ENCODE measurements at regions not wholly inside any gene's neighbourhood (a gene's known extent, or its start where the extent isn't known, plus 50 kb on each side); places are given as distances from the start of the nearest gene placed in this dataset.

GRCh38 chr20:23141450-23142161, 55.5 kb upstream of the CD93 start:
- DNase-seq (no peak), ATAC-seq (ENCODE audit: low read depth) (no peak)
- ChIA-PET CTCF (no interaction called here), POLR2A (no interaction called here)
- no peak overlapping the region for H3K27ac ChIP-seq (ENCODE audit: low read length in 2 of 2)
- H2AFZ ChIP-seq (ENCODE audit: insufficient read depth, low read depth, low read length, poor library complexity, severe bottlenecking), result no peak overlapping the region
- intact Hi-C loops (cut with micrococcal nuclease), result no loop called here
- H3K4me3 ChIP-seq (ENCODE audit: control extremely low read depth in 1 of 5, extremely low read depth in 1 of 5, insufficient read depth in 1 of 5, low read depth in 2 of 5, low read length in 4 of 5), result no peak overlapping the region
- peaks cover 0 to 3% (median 0%) of the 10 kb centered on the region in 3 donors for H3K9me3 ChIP-seq (ENCODE audit: control extremely low read depth in 1 of 3, control insufficient read depth in 2 of 3, insufficient read depth in 1 of 3, low read length in 2 of 3)
- peaks cover 0 to 7% of the 10 kb centered on the region in 2 donors for H3K4me1 ChIP-seq (ENCODE audit: control insufficient read depth in 2 of 2, insufficient read depth in 2 of 2, low read length in 2 of 2)
- H3K9me3 Mint-ChIP-seq (ENCODE audit: insufficient read depth), result no peaks in the 10 kb centered on the region
- no peaks in the 10 kb centered on the region for H4K20me1 ChIP-seq (ENCODE audit: control insufficient read depth, insufficient read depth, low read length, poor library complexity, severe bottlenecking)
- H3K4me1 Mint-ChIP-seq, result peaks cover 2% of the 10 kb centered on the region
- H3K4me2 ChIP-seq (replicated peaks; ENCODE audit: low read depth, low read length, poor library complexity, severe bottlenecking), result no peak overlapping the region
- H3K4me3 Mint-ChIP-seq, result no peak overlapping the region
- H3K27ac Mint-ChIP-seq, result no peak overlapping the region
- H3K79me2 ChIP-seq (ENCODE audit: control insufficient read depth, insufficient read depth, low read length), result no peaks in the 10 kb centered on the region
- H3K27me3 ChIP-seq (replicated peaks in 1 of 4; ENCODE audit: control extremely low read depth in 1 of 4, control insufficient read depth in 3 of 4, insufficient read depth in 4 of 4, low read length in 3 of 4), result no peaks in the 10 kb centered on the region
- peaks cover 5% of the 10 kb centered on the region for H3K27me3 Mint-ChIP-seq
- no peak overlapping the region for H3K9ac ChIP-seq (ENCODE audit: low read length)
- no peak for TF ChIP-seq CTCF (IDR thresholded peaks at IDR 0.05)
- TF ChIP-seq EZH2 (IDR thresholded peaks at IDR 0.05; ENCODE audit: borderline replicate concordance, insufficient read depth, low read depth, low read length, poor library complexity, severe bottlenecking), result no peak
- 89% methylated on average over 9 of the region's 10 CpGs for WGBS (ENCODE audit: insufficient coverage)
- H3K36me3 ChIP-seq (replicated peaks in 1 of 2; ENCODE audit: control extremely low read depth in 1 of 2, control insufficient read depth in 1 of 2, extremely low read depth in 1 of 2, insufficient read depth in 2 of 2, low read length in 1 of 2), result no peaks in the 10 kb centered on the region

GRCh38 chr20:23140991-23141390, 54.9 kb upstream of the CD93 start:
- POLR2A ChIA-PET, result no interaction called here
- intact Hi-C loops (cut with micrococcal nuclease), result no loop called here
- no peaks in the 10 kb centered on the region for H3K27me3 Mint-ChIP-seq

More at GRCh38 chr20:23140991-23141390, 54.9 kb upstream of the CD93 start:
- CTCF ChIA-PET, result no interaction called here
- 94% methylated on average over 5 of the region's 5 CpGs for WGBS (ENCODE audit: insufficient coverage)
- Histone ChIP-seq H3K9ac (ENCODE audit: low read length) (no peak overlapping the region), H3K79me2 (ENCODE audit: control insufficient read depth, insufficient read depth, low read length) (no peaks in the 10 kb centered on the region), H3K27ac (ENCODE audit: low read length in 2 of 2) (no peak overlapping the region), H3K9me3 (ENCODE audit: control extremely low read depth in 1 of 3, control insufficient read depth in 2 of 3, insufficient read depth in 1 of 3, low read length in 2 of 3) (peaks cover 0 to 3% (median 0%) of the 10 kb centered on the region in 3 donors), H3K36me3 (replicated peaks in 1 of 2; ENCODE audit: control extremely low read depth in 1 of 2, control insufficient read depth in 1 of 2, extremely low read depth in 1 of 2, insufficient read depth in 2 of 2, low read length in 1 of 2) (no peaks in the 10 kb centered on the region), H3K4me1 (ENCODE audit: control insufficient read depth in 2 of 2, insufficient read depth in 2 of 2, low read length in 2 of 2) (peaks cover 0 to 7% of the 10 kb centered on the region in 2 donors), H2AFZ (ENCODE audit: insufficient read depth, low read depth, low read length, poor library complexity, severe bottlenecking) (no peak overlapping the region), H4K20me1 (ENCODE audit: control insufficient read depth, insufficient read depth, low read length, poor library complexity, severe bottlenecking) (no peaks in the 10 kb centered on the region), H3K4me2 (replicated peaks; ENCODE audit: low read depth, low read length, poor library complexity, severe bottlenecking) (no peak overlapping the region), H3K4me3 (ENCODE audit: control extremely low read depth in 1 of 5, extremely low read depth in 1 of 5, insufficient read depth in 1 of 5, low read depth in 2 of 5, low read length in 4 of 5) (no peak overlapping the region), H3K27me3 (replicated peaks in 1 of 4; ENCODE audit: control extremely low read depth in 1 of 4, control insufficient read depth in 3 of 4, insufficient read depth in 4 of 4, low read length in 3 of 4) (no peaks in the 10 kb centered on the region)
- no peak for ATAC-seq (ENCODE audit: low read depth)
- Mint-ChIP-seq H3K27ac (no peak overlapping the region), H3K9me3 (ENCODE audit: insufficient read depth) (no peaks in the 10 kb centered on the region), H3K4me3 (no peak overlapping the region), H3K4me1 (peaks cover 2% of the 10 kb centered on the region)
- DNase-seq, result no peak
- no peak for TF ChIP-seq CTCF (IDR thresholded peaks at IDR 0.05)
